ENCODE measurements at regions not wholly inside any gene's neighbourhood (a gene's known extent, or its start where the extent isn't known, plus 50 kb on each side); places are given as distances from the start of the nearest gene placed in this dataset.
"Not testable (repeated sequence)": the region's sequence is repeated elsewhere in the genome, so short reads cannot be mapped to it uniquely, and the experiment has no call there.

- not testable (repeated sequence) for DNase-seq (ENCODE audit: low read depth in 2 of 2)
Observed at GRCh38 chr1:149157409-149157808, 54.1 kb upstream of the NBPF9 start.

- not testable (repeated sequence) for DNase-seq (ENCODE audit: low read depth in 2 of 2)
Observed at GRCh38 chr1:149158308-149158707, 55.0 kb upstream of the NBPF9 start.

GRCh38 chr1:149163063-149163444 is 59.7 kb upstream of the NBPF9 start:
- DNase-seq (ENCODE audit: low read depth in 2 of 2) = not testable (repeated sequence)

- not testable (repeated sequence) for DNase-seq (ENCODE audit: low read depth in 2 of 2)
Observed at GRCh38 chr1:149174765-149175164, 71.4 kb upstream of the NBPF9 start.

GRCh38 chr1:149175812-149176211 is 72.5 kb upstream of the NBPF9 start:
- DNase-seq (ENCODE audit: low read depth in 2 of 2) = not testable (repeated sequence)

GRCh38 chr1:149176453-149177316 is 73.3 kb upstream of the NBPF9 start:
- DNase-seq (ENCODE audit: low read depth in 2 of 2) = peak; percentile 0 to 30

- not testable (repeated sequence) for DNase-seq (ENCODE audit: low read depth in 2 of 2)
Observed at GRCh38 chr1:149190742-149191141, 87.4 kb upstream of the NBPF9 start.

GRCh38 chr1:149196651-149197050 is 93.3 kb upstream of the NBPF9 start:
- DNase-seq (ENCODE audit: low read depth in 2 of 2) = not testable (repeated sequence)

DNA sequence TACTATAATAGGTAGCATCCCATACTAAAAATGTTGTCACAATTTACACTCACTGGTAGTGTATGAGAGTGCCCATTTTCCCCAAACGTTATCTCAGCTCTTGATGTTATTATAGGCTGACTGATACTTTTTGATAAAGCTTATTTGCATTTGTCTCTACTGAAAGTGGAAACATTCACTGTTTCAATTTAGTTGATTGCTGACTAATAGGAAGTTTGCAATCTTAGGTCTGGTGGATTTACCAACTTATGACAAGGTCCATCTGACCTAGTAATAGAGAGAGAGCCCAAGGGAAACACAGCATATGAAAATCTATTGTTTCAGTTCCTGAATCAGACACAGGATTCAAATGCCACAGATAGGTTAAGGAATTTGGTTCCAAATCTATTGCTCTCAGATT is 97.2 kb upstream of the NBPF9 start:
- peak in 1 of 2 donors; percentile 65 for DNase-seq (ENCODE audit: low read depth in 2 of 2)

DNA sequence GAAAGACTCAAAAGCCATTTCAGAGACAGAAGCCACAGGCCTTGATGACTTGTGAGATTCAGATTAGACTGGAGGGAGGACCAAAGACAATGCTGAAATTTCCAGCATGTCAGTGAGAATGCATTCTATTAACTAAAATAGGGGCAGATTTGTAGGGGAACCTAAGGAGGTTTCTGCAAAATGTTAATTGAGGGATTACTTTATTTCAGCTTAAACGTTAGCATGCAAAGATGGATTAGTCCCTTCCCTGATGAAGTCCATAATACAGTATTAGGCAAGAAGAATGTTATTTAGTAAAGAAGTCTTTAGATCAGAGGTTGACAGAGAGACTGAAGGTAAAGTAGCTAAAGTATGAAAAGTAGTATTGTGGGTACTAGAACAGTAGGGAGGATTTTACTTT is 98.9 kb upstream of the NBPF9 start:
- DNase-seq (ENCODE audit: low read depth in 2 of 2) = not testable (repeated sequence)

DNA sequence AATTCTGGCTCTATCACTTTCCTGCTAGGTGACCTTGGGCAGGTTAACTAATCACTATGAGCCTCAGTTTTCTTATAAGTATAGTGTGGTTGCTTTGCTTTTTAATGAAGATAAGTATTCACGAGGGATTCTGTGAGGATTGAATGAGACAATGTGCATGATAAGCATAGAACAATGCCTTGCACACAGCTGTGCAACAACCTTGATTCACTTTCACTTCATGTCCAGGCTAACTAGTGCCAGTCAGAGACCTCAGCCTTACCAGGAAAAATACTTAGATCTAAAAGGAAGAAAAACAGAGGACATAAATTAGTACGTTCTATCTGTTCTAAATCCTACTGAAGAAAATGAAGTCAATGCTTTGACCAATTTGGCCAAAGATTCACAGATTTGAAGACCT is 101.0 kb upstream of the NBPF9 start:
- not testable (repeated sequence) for DNase-seq (ENCODE audit: low read depth in 2 of 2)

DNA sequence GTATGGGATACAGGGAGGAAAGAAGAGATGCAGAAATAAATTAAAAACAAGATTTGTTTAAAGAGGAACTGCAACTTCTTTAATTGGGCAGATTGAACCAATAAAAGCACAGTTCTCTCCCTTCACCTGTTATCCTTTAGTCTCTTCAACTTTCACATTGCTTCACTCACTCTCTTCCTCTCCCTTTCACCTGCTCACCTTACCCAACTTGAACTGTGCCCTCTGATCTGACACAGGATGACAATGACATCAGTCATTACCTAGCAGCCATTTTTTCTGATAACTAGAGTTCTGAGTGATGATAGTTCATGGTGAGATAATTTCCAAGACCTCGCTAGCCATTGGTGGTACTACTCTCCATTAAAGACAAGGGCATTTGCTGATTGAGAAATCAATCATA is 105.5 kb upstream of the NBPF9 start:
- DNase-seq (ENCODE audit: low read depth in 2 of 2) = not testable (repeated sequence)

GRCh38 chr1:149211757-149212420 is 108.5 kb upstream of the NBPF9 start:
- DNase-seq (ENCODE audit: low read depth in 2 of 2) = not testable (repeated sequence)

- not testable (repeated sequence) for DNase-seq (ENCODE audit: low read depth in 2 of 2)
Observed at GRCh38 chr1:149212946-149213345, 109.6 kb upstream of the NBPF9 start.

DNA sequence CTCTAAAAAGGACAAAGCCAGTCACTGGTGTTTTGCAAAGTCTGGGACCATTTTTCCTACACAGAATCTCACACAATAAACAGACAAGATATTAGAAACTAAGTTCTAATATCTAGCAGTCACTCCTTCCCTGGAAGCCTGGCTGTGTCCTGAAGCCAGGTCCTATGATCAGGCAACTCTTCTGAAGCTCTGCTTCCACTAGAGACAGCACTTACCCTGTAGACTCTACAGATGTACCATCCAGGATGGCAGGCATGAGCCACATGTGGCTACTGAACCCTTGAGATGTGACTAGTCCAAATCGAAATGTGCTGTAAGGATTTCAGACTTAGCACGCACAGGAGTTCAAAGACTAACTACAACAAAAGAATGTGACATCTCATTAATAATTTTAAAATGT is 110.3 kb upstream of the NBPF9 start:
- DNase-seq (ENCODE audit: low read depth in 2 of 2) = not testable (repeated sequence)

DNA sequence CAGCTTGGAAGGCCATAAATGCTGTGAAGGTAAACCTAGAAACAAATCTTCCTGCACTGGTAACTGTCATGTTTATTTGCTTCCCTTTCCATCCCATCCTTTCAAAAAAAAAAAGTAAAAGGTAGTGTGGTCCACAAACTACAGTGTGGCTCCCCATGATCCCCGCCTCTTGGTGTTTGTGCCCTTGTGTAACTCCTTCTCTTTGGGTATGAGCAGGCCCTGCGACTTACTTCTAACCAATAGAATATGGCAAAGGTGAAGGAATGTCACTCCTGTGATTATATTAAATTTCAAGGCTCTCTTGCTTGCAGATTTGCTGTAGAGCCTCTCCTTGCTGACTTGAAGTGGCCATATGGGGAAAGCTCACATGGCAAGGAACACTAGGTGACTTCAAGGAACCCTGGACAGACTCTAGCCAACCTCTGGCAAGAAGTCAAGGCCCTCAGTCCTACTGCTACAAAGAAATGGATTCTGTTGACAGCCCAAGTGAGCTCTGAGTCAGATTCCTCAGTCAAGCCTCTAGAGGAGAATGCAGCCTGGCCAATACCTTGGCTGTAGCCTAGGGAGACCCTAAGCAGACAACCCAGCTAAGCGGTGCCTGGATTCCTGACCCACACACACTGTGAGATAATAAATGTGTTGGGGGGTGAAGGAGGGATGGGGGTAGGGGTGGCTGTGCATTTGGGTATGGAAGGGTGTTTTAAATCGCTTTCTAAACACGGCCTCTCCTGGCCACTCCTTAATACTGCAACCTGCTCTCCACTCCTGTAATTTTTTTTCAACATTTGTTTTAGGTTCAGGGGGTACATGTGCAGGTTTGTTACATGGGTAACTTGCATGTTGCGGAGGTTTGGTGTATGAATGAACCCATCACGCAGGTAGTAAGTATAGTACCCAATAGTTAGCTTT is 115.0 kb upstream of the NBPF9 start:
- DNase-seq (ENCODE audit: low read depth in 2 of 2) = not testable (repeated sequence)

DNA sequence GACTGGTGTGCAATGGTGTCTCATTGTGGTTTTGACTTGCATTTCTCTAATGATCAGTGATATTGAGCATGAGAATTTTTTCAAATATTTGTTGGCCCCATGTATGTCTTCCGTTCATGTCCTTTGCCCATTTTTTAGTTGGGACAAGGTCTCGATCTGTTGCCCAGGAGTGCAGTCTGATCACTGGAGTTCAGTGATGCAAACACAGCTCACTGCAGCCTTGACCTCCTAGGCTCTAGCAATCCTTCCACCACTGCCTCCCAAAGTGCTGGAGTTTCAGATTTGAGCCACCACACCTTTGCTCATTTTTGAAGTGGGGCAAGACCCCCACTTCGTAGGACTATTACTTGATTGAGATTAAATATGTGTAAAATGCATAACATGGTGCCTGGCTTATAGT is 116.2 kb upstream of the NBPF9 start:
- not testable (repeated sequence) for DNase-seq (ENCODE audit: low read depth in 2 of 2)

DNA sequence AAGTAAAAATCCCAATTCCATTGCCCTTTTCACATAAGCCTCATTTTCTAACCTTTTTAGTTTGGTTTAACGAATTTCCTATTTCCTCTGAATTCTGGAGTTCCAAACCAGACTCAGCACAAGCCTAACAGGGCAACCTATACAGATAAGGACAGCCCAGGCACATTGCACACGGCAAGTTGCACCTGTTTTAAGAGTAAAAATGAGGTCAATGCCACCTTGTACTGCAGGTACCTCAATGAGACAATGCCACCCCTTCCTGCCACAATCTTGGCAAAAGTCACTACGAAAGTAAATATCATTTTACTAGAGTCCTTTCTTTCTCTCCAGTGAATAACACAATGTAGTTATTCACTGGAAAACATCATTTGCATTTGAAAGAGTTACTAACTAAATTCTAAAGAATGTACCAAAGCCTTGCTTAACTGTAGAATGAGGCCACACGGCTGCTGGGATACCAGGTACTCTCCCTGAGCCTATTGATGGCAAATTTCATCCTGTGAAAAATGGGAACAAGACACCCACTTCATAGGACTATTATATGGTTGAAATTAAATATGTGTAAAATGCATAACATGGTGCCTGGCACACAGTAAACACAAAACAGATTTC is 117.2 kb upstream of the NBPF9 start:
- DNase-seq (ENCODE audit: low read depth in 2 of 2) = not testable (repeated sequence)

DNA sequence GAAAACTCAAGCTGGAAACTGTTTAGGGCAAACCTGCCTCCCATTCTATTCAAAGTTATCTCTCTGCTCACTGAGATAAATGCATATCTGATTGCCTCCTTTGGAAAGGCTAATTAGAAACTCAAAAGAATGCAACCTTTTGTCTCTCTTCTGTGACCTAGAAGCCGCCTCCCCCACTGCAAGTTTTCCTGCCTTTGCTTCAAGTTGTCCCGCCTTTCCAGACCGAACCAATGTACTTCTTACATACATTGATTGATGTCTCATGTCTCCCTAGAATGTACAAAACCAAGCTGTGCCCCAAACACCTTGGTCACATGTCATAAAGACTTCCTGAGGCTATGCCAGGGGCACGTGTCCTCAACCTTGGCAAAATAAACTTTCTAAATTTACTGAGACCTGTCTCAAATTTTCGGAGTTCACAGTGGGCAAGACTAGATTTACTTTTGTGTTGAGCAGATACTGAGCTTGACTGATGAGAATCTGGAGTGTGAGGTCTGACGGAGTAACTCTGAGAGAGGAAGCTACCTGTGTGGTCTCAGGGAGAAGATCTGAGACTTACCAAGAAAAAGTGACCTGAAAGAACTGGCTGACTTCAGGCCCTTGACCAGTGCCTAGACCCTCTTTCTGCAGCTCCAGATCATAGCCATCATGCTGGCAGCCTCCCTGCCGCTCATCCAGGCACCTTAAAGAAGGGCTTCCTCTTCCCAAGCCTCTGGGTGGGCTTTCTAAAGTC is 124.7 kb upstream of the NBPF9 start:
- not testable (repeated sequence) for DNase-seq (ENCODE audit: low read depth in 2 of 2)
